RWPE1 (cell line): ENCODE measurements at regions not wholly inside any gene's neighbourhood (a gene's known extent, or its start where the extent isn't known, plus 50 kb on each side); places are given as distances from the start of the nearest gene placed in this dataset.

ENCODE experiments used
- CTCF ChIA-PET: fragments of 350-600 bp; sonication (Branson Sonifier 250); formaldehyde crosslinking; extraction: SDS; loops from one replicate; lab custom pipeline; 2021; lab: Yijun Ruan, JAX
- POLR2A ChIA-PET: fragments of 400-600 bp; formaldehyde crosslinking; extraction: SDS; loops from one replicate; lab custom pipeline; 2020; ENCODE audit warnings: antibody characterized with exemption; ENCODE audit not compliant: low non-redundant PET; lab: Yijun Ruan, JAX
- DNase-seq: peaks from one replicate; pipeline ENCODE4 v3.0.0; 2012; ENCODE audit warnings: low spot score
- H3K27ac ChIP-seq: fragments of 450-650 bp; 2 replicates; pipeline ENCODE4 v1.5.1; 2017
- TF ChIP-seq, protein P1 (sequence below): fragments of 450-650 bp; conservative IDR thresholded peaks from 2 replicates; pipeline ENCODE4 v1.5.1; 2017; ENCODE audit warnings: low read depth, mild to moderate bottlenecking

GRCh38 chr15:91604122-91604521 lies 249.4 kb upstream of the SLCO3A1 start:
- no peak for DNase-seq
- POLR2A ChIA-PET = no interaction called here
- TF ChIP-seq, protein P1, sequence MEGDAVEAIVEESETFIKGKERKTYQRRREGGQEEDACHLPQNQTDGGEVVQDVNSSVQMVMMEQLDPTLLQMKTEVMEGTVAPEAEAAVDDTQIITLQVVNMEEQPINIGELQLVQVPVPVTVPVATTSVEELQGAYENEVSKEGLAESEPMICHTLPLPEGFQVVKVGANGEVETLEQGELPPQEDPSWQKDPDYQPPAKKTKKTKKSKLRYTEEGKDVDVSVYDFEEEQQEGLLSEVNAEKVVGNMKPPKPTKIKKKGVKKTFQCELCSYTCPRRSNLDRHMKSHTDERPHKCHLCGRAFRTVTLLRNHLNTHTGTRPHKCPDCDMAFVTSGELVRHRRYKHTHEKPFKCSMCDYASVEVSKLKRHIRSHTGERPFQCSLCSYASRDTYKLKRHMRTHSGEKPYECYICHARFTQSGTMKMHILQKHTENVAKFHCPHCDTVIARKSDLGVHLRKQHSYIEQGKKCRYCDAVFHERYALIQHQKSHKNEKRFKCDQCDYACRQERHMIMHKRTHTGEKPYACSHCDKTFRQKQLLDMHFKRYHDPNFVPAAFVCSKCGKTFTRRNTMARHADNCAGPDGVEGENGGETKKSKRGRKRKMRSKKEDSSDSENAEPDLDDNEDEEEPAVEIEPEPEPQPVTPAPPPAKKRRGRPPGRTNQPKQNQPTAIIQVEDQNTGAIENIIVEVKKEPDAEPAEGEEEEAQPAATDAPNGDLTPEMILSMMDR = no peak
- CTCF ChIA-PET = interaction anchor here (0.6 to 0.7 kb wide), 2 partner anchors 29 to 32 kb away, joined by 3 to 4 read pairs; no protein-coding TSS in a partner anchor
- no peak overlapping the region for H3K27ac ChIP-seq

GRCh38 chr15:91605576-91605975 lies 247.9 kb upstream of the SLCO3A1 start:
- ChIA-PET POLR2A (no interaction called here), CTCF (no interaction called here)
- H3K27ac ChIP-seq = no peak overlapping the region
- TF ChIP-seq, protein P1 = no peak
- DNase-seq = no peak

DNA sequence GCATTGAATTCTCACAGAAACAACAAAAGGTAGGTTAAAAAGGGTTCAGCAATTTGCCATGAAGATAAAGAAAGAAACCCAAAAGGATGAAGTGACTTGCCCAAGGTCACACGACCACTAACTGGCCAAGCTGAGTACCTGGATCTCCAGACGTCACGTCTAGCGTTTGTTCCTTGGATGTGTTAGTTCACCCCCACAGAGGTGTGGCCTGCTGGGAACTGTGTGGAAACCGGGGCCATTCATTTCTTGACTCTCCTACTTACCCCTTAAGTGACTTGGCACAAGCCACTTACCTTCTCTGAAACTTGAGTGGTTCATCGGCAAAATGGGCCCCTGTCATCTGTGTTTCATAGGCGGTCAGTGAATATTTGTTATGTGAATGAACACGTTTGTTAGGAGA lies 244.3 kb upstream of the SLCO3A1 start:
- DNase-seq = no peak
- ChIA-PET POLR2A (no interaction called here), CTCF (no interaction called here)
- H3K27ac ChIP-seq = no peak overlapping the region
- TF ChIP-seq, protein P1 = no peak

DNA sequence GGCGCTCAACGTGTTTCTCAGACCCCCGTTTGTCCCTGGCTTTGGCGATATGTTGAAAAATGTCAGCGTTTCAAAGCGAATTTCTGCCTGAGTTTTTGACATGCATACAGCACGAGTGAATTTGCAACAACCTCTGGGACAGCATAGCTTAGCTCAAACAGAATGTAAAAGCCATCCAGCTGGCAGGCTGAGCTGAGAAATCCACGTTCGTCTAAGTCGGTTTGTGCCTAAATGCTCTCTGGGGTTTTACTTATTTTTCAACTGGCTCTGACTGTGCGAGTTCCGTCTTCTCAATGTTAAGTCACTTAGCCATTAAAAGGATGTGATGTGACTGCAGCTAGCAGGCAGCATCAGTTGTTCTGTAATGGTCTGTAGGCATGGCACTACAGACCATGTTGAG lies 243.5 kb upstream of the SLCO3A1 start:
- ChIA-PET CTCF (interaction anchor here (0.6 kb wide), 1 partner anchor 587 kb away, joined by 3 read pairs; the partner anchor contains the start of gene VPS33B), POLR2A (no interaction called here)
- no peak overlapping the region for H3K27ac ChIP-seq
- DNase-seq = no peak
- TF ChIP-seq, protein P1 = no peak

- DNase-seq = no peak
- ChIA-PET POLR2A (no interaction called here), CTCF (interaction anchor here (0.8 kb wide), 1 partner anchor 126 kb away, joined by 3 read pairs; no protein-coding TSS in a partner anchor)
- TF ChIP-seq, protein P1 = no peak
- no peak overlapping the region for H3K27ac ChIP-seq
Observed at GRCh38 chr15:91611561-91612323, 241.8 kb upstream of the SLCO3A1 start.

DNA sequence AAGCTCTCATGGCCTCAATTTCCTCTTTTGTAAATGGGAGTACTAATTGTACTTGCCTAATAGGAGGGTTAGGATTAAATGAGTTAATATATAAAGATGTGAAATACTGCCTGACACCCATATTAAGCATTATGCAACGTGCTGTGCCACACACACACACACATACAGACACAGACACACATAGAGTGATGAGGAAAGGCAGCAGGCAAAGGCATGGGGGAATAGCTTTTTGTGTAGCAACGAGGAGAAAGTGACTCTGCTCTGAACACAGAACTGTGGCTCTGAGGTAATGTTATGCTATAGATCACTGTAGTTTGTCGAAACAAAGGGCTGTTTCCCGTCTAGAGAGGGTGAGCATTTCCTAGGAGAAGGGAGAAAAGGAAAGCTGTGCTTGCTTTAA lies 233.3 kb upstream of the SLCO3A1 start:
- TF ChIP-seq, protein P1 = no peak
- H3K27ac ChIP-seq = no peak overlapping the region
- DNase-seq = no peak
- CTCF ChIA-PET = no interaction called here
- POLR2A ChIA-PET = no interaction called here
